HG02973 (cell line): ENCODE measurements at regions not wholly inside any gene's neighbourhood (a gene's known extent, or its start where the extent isn't known, plus 50 kb on each side); places are given as distances from the start of the nearest gene placed in this dataset.
"Not testable (repeated sequence)": the region's sequence is repeated elsewhere in the genome, so short reads cannot be mapped to it uniquely, and the experiment has no call there.

Experiments used
- ATAC-seq: cut with Tn5 transposase; IDR thresholded peaks from one replicate; pipeline ENCODE4 v1.9.1; 2021; ENCODE audit warnings: moderate library complexity; ENCODE audit not compliant: unreplicated experiment

DNA sequence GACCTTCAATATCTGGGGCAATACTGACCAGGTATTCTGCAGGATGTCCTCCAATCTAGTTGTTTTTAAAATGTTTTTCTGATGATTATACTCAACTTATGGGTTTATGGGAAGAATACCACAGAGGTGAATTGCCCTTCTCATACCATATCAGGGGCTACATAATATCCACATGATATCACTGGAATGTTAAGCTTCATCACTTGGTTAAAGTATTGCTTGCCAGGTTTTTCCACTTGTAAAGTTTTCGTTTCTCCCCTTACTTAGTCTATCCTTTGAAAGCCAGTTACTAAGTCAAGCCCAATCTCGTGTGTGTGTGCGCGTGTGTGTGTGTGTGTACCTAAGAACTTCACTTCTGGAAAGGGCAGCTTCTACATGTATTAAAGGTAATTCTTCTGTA is 980.9 kb upstream of the FBXO33 start:
- ATAC-seq: no peak

DNA sequence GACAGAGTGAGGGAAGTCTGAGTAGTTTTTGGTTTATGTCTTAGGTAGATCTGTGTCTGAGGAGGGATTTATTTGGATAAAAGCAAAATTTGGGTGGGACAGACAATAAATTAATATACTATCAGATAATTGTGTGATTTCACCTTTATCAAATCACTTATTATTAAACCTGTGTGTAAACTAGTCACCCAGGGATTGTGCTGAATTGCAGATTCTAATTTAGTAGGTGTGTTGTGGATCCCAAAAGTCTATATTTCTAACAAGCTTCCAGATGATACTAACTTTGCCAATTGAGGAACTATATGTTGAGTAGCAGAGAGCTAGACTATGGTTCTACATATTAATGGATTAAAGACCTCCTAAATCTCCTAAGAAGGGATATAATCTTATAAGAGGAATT is 978.5 kb upstream of the FBXO33 start:
- no peak for ATAC-seq

DNA sequence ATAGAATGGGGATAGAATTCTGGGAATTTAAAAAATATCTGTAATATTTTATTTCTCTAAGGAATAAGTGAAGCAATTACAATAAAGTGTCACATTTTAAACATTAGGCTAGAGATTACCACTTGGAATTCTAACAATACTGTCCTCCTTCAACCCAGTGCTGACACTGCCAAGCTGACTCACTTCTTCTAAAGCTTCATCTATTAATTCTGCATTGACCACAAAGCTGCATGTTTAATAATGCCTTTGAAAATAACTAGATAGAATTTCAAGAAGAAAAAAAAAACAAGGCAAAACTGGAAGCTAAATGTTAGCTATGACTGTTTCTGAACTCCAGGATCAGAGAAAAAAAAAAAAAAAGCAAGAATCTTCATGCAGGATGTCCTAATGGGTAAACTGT is 970.7 kb upstream of the FBXO33 start:
- ATAC-seq: no peak

DNA sequence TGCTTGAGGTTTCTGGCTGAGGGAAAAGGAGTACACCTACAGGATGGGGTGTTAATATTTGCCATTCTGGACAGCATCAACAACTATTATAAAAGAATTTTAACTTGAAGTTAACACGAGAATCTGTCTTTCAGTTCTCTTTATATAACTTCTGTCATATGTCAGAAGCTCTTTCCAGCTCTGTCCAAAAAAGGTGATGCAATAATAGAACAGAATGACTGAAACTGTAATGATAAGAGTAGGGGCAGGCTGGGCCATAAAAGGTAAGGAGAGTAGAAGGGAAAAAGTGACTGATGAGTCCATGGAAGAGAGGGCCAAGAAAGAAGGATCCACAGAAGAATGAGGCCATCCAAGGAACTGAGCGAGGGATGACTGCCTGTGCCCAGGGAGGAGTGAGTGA is 966.7 kb upstream of the FBXO33 start:
- ATAC-seq: no peak

DNA sequence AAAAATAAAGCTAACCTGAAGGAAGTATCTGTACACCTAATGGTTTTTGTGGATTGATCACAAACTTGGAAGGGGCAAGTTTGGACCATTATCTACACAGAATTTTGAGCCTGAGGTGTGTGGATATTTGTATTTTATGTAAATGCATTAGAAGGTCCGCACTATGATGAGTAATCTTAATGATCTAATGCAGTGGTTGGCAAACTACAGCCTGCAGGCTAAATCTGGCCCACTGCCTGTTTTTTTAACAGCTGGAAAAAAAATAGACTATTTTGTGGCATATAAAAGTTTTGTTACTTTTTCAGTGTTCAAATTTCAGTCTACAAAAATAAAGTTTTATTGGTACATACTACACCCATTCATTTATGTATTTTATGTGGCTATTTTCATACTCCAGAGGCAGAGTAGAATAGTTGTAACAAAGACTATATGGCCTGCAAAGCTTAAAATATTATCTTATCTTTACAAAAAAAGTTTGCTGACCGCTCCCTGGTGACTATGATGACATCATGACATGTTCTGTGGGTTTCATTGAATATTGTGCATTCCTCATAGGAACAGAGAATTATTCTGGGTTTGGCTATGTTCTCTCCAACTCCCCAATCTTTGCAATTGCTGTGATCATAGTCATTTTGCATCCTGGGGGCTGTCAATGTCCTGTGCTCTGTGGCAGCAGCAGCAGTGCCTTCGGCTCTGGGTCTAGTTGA is 962.6 kb upstream of the FBXO33 start:
- ATAC-seq: no peak

DNA sequence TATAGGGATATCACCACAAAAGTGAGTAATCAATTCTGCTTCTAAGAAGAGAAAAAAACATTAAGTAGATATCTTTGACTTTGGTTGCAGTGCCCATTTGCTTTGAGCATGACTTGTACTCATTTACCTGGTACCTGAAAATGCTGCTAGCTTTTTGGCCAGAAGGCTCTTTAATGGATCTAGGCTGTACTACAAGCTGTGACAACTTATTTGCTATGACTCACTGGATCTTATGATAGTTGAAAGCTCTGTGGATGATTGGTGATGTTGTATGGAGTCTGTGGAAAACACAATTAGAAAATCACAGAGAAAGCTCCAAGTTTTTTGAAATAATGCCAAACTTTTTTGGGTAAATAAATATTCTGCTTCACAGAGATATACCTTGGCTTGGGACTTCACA is 960.9 kb upstream of the FBXO33 start:
- no peak for ATAC-seq

DNA sequence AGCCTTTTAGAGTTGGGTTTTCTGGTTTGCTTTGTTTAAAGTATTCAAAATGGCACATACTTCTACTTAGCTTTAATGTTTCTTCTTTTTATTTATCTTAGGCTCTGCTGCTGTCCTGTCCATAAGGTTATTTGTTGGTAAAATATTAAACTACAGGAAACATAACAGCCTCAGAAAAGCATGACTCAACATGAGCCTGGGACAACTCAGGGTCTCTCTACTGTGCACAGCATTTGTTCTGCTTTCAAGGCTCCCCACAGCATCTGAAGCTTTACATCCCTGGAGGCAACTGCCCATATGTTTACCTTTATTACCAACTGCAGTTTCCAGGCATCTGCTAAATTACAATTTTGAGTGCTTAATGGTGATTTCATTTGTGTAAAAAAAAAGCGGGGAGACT is 954.2 kb upstream of the FBXO33 start:
- ATAC-seq: no peak

DNA sequence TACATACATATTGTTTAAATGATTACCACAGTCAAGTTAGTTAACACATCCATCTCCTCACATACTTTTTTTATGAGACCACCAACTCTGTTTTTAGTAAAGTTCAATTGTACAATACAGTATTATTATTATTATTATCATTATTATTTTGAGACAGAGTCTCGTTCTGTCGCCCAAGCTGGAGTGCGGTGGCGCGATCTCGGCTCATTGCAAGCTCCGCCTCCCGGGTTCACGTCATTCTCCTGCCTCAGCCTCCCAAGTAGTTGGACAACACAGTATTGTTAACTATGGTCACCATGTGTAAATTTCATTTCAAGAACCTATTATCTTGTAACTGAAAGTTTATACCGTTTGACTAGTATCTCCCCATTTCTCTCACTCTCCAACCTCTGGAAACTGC is 942.0 kb upstream of the FBXO33 start:
- no peak for ATAC-seq

DNA sequence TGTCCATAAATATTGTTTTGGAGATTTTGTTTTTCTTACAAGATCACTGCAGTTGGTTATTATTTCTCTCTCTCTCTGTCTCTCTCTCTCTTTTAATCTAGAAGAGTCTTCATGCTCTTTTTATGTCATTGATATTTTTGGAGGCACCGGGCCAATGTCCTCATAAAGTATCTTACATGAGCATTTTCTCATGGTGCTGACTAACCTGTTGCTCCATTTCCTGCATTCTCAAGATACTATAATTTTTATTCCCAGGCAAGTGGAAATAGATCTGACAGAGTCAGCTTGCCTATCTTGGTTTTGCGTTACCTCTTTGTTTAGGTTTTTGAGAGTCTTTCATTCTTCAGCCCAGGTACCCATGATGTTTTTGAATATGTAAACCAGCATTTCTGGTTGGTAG is 938.8 kb upstream of the FBXO33 start:
- no peak for ATAC-seq

DNA sequence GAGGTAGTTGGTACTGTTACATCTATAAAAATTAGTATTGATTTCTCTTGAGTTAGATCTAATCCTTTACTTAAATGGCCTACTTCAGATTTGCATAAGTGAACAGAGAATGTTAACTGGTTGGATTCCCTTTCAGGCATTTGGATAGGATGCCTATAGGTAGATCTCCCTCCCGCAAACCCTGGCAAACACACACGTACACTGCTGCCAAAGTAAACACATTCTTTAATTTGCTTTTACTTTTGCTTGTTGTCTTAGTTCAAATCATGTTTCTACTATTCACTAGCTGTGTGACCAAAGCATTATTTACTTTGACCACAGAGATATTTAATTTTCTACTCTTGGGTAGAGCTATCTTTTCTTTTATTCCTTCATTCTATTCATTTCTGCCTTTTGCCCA is 936.1 kb upstream of the FBXO33 start:
- no peak for ATAC-seq

DNA sequence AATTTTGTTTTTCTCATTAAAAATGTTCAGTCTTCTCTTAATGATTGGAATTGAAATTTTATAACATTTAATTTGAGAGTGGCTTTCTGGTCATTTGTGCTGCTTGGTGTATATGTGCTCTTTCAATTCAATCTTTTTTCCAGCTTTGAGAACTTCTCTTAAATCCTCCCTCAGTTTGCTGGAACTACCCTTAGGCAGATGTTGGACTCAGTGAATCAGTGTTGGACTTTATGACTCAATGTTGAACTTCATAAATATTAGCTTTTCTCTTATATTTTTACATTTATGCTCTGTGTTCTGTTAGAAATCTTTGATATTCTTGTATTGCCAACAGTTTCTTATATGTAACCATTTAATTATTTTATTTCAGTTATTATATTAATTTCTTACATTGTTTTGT is 935.5 kb upstream of the FBXO33 start:
- ATAC-seq: no peak

DNA sequence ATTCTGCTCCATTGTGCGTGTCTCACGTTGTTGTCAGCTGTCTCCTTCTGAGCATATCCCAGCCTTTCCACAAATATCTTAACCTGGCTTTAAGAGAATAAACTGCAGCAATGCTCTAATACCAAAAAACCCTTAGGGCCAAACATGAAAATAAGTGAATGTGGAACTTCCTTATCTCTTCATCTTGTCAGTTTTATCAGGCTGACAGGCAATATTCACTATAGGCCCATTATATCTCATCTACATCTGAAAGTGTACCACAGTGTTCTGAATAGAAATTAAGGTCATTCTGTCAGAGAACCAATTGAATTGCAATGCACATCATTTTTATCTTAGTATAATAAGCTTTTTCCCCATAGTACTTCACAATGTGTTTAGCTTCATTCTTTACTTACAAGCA is 933.1 kb upstream of the FBXO33 start:
- no peak for ATAC-seq

DNA sequence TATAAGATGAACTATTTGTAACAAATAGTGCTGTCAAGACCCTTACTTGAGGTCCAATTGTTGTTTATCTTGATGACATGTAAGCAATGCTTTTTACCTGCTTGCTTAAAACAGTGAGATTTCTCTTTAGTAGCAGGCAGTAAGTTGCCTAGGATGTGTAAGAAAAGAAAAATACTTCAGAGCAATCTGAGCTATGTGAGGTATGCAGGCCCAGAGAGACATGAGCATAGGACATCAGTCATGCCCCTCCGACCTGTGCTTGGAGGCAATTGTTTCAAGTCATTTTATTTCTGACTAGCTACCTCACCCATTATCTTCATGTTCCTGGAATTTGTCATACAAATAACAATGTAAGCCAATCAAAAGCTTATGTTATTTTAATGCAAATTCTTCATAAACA is 930.6 kb upstream of the FBXO33 start:
- ATAC-seq: no peak

DNA sequence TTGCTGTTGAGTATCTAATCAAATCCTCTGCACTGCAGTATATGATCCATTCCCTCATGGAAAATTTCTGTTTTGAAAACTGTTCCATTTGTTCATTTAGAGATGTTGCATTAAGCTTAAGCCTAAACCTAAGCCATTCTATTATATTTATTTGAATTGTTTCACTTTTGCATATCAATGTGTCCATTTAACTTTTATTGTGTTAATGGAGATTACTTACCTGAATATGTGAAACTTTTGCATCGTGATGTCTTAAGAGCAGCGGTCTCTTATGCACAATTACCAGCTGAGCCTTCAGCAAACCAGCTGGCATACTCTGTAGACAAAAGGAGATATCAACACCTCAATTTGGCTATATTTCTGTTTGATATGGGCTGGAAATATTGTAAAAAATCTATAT is 922.5 kb upstream of the FBXO33 start:
- no peak for ATAC-seq

DNA sequence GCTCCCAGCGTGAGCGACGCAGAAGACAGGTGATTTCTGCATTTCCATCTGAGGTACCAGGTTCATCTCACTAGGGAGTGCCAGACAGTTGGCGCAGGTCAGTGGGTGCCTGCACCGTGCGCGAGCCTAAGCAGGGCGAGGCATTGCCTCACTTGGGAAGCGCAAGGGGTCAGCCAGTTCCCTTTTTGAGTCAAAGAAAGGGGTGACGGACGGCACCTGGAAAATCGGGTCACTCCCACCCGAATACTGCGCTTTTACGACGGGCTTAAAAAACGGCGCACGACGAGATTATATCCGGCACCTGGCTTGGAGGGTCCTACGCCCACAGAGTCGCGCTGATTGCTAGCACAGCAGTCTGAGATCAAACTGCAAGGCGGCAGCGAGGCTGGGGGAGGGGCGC is 915.9 kb upstream of the FBXO33 start:
- ATAC-seq: not testable (repeated sequence)

DNA sequence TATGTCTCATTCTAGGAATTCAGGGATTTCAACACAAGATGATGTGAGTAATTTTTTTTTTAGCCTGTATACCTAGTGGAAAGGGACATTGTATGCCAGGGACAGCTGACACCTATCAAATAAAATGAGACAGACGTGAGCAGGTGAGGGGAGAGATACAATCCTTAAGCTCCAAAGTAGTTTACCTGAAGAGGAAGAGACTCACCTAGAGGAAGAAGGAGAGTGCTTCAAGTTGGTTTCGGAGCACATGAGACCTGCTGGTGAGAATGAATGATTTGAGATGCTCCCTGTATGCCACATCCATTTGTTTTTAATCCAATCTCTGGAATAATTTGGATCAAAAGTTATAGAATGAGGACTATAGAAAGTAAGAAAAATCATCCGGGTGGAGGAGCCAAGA is 915.4 kb upstream of the FBXO33 start:
- ATAC-seq: no peak

DNA sequence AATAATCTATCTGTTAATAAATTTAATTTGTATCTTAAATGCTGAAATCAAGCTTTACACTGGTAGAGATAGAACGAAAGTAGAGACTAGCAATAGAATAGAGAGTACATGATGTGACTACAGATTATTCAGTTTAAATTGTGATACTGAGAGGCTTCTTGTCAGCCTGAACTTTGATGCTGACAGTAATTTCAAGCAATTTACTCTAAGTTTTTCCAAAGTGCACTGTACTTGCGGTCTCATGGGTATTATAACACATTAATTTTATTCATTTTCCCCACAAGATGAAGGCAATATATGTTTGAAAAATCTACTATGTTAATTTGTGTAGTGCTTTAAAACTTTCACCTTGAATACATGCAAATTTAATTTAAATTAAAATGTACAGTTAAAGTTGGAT is 914.0 kb upstream of the FBXO33 start:
- ATAC-seq: no peak

DNA sequence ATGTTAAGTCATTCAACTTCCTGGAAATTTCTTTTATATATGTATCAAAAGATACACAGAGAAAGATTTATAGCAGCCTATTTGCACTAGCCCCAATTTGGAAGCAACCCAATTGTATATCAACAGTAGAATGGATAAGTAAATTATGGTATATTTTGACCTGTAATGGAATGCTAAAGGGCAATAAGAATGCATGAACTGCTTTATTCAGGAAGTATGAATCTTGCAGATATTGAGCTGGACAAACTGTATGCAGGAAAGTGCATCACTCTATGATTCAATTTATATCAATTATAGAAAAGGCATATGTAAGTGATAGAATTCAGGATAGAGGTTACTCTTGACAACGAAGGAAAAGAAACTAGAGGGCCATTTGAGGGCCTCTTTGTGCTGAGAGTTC is 913.1 kb upstream of the FBXO33 start:
- ATAC-seq: no peak

DNA sequence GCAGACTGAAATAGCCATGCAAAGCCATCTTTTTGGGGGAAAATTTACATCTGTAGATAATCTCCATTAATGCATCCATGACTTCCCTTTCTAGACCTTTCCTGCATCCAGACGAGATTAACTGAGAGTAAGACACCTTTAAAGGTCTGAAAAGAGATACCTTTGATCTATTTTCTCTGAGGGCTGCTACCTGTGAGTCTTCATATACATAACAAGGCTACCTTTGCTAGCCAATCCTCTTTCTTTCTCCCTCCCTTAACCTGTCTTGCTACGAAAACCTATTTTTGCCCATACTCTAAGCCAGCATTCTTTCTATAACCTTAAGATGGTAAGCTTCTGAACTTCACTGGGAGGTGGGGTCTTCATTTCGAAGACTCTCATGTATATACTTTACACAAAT is 908.5 kb upstream of the FBXO33 start:
- no peak for ATAC-seq

DNA sequence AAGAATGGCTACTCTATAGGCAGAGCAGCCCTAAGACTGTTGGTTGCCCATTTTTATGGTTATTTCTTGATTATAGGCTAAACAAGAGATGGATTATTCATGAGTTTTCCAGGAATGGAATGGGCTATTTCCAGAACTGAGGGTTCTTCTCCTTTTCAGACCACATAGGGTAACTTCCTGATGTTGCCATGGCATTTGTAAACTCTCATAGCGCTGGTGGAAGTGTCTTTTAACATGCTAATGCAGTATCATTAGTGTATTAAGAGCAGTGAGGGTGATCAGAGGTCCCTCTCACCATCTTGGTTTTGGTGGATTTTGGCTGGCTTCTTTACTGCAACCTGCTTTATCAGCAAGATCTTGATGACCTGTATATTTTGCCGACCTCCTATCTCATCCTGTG is 904.6 kb upstream of the FBXO33 start:
- ATAC-seq: no peak

DNA sequence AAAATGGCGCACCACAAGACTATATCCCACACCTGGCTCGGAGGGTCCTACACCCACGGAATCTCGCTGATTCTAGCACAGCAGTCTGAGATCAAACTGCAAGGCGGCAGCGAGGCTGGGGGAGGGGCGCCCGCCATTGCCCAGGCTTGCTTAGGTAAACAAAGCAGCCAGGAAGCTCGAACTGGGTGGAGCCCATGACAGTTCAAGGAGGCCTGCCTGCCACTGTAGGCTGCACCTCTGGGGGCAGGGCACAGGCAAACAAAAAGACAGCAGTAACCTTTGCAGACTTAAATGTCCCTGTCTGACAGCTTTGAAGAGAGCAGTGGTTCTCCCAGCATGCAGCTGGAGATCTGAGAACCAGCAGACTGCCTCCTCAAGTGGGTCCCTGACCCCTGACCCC is 894.3 kb upstream of the FBXO33 start:
- not testable (repeated sequence) for ATAC-seq

DNA sequence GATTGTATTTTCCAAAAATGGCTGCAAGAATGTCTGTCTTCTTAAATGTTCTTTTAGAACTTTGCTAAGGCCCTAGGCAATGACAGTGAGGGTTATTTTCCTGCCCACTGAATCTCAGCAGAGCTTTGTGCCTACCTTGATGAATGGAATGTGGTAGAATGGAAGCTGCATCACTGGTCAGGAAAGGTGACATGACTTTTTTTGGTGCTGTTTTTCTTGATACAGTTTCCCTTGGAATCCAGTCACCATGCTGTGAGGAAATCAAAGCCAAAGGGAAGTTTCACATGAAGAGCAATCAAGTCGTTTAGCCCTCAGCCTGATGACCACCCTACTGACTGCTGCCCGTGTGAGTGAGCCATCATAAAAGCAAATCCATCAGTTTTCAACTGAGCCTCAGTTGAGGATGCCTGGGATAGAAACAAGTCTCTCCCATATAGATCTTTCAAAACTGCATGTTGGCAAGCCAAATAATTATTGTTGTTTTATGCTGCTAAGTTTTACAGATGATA is 886.0 kb upstream of the FBXO33 start:
- no peak for ATAC-seq

DNA sequence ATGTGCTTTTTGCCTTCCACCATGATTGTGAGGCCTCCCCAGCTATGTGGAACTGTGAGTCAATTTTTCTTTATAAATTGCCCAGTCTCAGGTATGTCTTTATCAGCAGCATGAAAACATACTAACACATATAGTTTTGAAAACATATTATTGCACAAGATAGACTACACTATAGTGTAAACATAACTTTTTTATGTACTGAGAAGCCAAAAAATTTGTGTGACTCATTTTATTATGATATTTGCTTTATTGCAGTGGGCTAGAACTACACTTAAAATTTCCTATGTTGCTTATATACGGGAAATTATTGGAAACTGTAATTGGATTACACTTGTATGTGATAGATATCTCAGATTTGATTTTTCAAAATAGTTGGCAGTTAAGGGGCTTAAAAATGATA is 885.5 kb upstream of the FBXO33 start:
- ATAC-seq: no peak
